ENCODE measurements at regions not wholly inside any gene's neighbourhood (a gene's known extent, or its start where the extent isn't known, plus 50 kb on each side); places are given as distances from the start of the nearest gene placed in this dataset.

- TF ChIP-seq CTCF (IDR thresholded peaks at IDR 0.05; ENCODE audit: low read length) (no peak), EZH2 (IDR thresholded peaks at IDR 0.05; ENCODE audit: borderline replicate concordance, low read length) (no peak)
These were observed 1060.3 kb upstream of the CITED2 start for GRCh38 chr6:140434761-140435160.
